ENCODE measurements at regions not wholly inside any gene's neighbourhood (a gene's known extent, or its start where the extent isn't known, plus 50 kb on each side); places are given as distances from the start of the nearest gene placed in this dataset.

GRCh38 chr6:48177786-48178185, 66.8 kb upstream of the PTCHD4 start:
- TF ChIP-seq CTCF (IDR thresholded peaks at IDR 0.05) (no peak), POLR2A (IDR thresholded peaks at IDR 0.05) (no peak)

Data from gastroesophageal sphincter (tissue), 3 donors.